ENCODE measurements at regions not wholly inside any gene's neighbourhood (a gene's known extent, or its start where the extent isn't known, plus 50 kb on each side); places are given as distances from the start of the nearest gene placed in this dataset.
"Not testable (repeated sequence)": the region's sequence is repeated elsewhere in the genome, so short reads cannot be mapped to it uniquely, and the experiment has no call there.

DNA sequence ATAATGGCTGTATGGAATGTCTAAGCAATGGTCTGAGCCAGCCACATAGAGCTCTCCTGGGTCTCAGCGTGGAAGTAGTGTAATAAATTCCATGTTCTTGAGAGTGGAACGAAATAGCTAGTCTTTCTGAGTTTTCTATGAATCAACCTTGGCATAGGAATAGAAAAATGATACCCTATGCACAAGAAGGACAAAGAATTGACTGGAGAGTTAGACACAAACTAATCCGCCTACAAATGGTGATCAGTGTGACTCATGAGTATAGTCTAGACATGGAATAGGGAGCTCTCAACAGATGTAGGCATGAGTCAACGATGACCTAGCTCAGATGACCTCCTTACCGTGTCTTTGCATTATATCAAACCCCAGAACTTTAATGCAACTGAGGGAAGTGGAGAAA, 256.8 kb upstream of the GRIN3A start:
- no peak for DNase-seq

DNA sequence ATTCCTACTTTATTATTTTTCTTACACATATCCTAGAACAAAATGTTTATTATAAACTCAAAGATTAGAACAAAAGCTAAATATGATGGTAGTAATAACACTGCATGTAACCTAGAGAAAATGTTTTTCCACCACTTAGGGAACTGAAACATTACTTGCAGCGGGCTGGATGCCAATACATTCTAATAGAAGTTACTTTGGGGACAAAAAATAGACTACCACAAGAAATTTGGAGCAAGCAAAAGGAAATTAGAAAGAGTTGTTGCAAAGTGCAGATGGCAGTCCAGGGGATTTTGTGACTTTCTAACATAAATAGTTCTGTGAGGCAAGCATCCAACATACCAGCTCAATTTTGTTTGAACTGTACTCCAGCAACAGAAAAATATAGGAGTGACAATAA, 255.3 kb upstream of the GRIN3A start:
- DNase-seq, result no peak

DNA sequence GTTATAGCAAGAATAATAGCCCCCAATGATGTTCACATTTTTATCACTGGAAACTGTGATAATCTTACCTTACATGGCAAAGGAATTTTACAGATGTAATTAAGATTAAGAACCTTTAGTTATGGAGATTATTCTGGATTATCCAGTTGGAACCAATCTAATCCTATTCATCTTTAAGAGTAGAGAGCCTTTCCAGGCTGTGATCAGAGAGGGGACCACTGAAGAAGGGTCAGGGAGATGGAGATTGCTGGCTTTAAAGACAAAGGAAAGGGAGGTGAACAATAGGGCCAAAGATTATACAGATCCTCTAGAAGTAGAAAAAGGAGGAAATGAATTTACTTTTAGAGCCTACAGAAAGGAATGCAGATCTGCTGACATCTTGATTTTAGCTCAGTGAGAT, 253.5 kb upstream of the GRIN3A start:
- DNase-seq, result no peak

DNA sequence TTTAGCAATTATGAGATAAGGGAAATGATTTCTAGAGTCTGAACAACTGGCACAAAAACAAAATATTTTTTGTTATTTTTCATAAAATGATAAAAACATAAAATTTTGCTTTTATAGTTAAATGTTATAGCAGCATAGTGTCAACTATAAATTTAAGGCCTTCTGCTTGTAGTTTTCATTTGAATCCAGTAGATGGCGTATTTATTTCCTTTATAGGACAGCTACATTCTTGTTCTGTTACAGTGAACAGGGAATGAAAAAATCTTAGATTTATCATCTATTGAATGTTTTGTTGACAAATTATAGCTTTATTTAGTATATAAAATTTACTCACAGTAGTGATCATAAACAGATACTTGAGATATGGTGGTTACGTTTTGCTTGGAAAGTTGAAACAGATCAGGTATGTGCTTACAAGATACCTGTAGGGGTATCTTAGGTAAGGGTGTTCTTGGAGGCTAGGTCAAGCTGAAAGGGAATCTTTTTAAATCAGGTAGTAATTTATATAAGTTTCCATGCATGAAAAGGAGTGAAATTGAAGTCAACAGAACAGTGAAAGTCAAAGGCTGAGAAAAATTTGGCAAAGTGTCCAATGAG, 239.3 kb upstream of the GRIN3A start:
- DNase-seq, result no peak

DNA sequence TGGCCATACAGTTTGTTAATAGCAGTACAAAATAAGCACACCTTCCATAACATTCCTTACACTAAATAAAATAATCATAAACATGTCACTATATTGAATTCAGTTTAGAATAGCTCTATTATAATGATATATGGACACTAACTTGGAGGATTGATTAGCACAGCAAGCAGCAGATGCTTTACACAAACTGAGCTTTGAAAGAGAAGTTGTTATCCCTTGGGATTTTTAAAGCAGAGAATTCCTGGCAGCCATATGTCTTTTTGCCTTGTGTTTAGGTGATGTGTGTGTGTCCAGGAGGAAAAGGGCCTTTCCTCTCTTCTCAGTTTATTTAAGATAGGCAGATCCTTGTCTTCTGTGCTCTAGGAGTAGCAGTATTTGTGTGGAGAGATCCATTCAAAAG, 232.2 kb upstream of the GRIN3A start:
- no peak for DNase-seq

DNA sequence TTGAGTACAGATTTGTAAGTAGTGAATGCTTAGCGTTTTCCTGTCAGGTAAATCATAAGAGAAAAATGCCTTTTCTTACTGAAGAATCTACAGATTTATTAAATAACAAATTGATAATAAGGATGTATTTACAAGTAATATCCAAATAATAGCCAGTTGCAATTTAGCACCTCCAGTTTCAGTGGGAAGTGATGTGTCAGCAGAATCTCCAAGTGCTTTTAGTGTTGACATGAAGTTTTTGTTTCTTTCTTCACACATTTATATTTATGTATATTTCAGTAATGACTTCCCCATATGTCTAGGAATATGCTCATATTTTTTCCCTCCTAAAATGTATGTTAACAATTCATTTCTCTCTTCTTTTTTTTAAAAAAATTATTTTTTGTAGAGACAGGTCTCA, 229.9 kb upstream of the GRIN3A start:
- DNase-seq, result no peak

DNA sequence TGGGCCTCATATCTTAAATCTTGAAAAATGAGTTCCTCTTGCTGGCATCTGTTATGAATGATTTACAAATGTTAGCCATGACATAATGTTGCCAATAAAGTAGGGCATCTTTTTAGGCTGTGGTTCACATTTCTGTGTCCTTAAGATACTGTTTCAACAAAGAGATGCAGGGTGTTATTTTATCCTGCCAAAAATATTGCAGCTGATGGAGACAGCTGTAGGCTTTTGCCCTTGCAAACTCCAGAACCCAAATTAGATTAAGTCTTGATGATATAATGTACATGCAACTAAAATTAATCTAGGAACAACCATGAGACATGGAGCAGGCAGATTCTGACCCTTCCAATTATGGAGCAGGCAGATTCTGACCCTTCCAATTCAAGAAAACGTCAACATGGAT, 228.2 kb upstream of the GRIN3A start:
- no peak for DNase-seq

DNA sequence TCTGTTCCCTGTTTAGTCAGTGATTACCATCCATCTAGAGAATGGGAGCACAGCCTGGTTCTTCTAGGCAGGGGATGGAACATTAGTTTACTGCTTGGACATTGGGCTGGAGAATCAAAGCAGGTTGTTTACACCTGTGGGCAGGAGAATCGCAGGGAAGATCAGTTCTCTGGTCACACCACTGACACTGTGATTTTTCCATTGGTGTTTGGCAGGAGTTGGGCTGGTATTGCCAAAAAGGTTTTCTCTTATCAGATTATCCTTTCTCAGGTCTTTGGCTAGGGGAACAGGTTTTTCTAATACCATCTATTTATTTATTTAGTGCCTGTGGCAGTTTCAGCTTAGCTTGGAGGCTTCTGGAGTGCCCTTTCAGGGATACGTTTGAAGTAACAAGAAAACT, 219.3 kb upstream of the GRIN3A start:
- DNase-seq, result no peak

DNA sequence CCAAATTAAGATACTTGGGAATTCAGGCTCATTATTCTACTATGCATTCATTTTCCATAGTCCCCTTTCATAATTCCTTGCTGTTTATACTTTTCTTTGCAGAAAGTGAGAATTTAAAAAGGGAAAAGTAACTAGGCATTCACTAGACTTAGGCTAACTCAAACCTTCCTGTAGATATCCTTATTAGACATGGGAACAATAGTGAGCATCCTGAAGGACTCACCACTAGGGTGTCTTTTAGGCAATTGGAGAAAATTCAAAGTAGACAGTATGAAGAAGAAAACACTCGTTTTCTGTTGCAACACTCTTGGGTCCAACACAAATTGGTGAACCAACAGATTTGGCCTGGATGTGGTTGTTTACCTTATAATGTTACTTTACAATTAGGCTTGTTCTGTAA, 213.2 kb upstream of the GRIN3A start:
- no peak for DNase-seq

DNA sequence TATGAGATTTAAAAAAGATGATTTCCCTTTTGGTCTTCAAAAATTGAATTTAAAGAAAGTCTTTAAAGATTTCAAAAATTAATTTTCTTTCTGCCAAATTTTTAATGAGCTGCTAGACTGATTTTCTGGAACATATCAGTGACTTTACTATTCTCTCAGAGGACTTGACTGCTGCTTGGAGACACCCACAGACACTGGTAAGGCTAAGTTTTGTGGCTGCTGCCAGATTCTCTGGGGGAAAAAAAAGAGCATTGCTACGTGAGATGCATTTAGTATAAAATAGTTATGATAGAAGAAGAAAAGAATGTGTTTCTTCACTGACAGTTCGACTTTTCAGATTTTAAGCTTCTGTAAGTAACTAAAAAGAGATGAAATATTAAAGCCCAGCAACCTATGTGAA, 193.3 kb upstream of the GRIN3A start:
- DNase-seq, result peak in 5 of 58 donors; percentile 0 to 25 (median 3)

DNA sequence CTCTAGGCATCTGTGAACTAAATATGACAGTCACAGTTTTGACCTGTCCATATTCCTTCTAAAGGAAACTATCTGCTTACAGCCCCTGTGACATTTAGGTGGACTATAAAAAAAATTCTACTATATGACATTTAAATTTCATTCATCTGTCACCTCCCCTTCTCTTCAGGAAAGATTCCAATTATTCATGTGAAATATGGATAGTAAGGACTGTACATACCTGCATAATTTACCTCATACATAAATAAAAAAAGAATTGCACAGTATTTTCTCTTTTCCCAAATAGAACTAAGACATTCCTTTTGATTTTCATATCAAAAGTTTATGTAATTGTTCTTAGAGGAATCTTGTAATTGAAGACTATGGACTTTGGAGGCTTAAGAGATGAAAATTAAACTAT, 192.3 kb upstream of the GRIN3A start:
- DNase-seq, result no peak

DNA sequence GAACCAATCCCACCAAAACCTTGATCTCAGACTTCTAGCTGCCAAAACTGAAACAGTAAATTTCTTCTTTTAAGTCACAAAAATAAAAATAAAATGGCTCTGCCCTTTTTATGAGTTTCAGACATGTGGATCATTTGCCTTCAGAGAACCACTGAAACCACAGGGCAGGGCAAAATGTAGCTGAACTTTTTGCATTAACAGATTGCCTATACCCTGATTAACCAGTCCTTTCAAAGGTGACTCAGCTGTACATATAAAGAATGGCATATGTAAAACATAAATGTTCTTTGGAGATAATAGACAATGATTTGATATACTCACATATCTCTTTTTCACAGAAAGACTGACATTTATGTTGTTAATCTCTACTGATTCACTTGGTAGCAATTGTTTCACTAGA, 187.1 kb upstream of the GRIN3A start:
- DNase-seq, result no peak

DNA sequence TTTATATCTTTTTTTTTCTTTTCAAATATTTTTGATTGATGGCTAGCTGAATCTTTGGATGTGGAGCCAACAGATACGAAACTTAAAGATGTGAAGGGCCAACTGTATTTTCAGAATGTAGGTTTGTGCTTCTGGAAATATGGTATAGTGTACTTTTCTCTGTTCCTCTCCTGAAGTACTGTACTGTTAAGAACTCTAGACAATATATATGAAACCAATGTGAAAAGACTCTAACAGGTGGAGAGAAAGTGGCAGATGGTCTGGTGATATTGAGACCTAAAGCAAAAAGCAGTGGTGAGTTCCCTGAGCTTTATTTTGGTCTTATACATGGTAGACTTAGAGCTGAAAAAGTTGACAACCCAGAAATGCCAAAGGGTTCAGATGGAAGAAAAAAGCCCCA, 185.0 kb upstream of the GRIN3A start:
- DNase-seq, result no peak

DNA sequence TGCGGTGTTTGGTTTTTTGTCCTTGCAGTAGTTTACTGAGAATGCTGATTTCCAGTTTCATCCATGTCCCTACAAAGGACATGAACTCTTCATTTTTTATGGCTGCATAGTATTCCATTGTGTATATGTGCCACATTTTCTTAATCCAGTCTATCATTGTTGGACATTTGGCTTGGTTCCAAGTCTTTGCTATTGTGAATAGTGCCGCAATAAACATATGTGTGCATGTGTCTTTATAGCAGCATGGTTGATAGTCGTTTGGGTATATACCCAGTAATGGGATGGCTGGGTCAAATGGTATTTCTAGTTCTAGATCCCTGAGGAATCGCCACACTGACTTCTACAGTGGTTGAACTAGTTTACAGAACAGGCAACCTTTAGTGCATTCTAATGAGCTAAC, 178.5 kb upstream of the GRIN3A start:
- not testable (repeated sequence) for DNase-seq

DNA sequence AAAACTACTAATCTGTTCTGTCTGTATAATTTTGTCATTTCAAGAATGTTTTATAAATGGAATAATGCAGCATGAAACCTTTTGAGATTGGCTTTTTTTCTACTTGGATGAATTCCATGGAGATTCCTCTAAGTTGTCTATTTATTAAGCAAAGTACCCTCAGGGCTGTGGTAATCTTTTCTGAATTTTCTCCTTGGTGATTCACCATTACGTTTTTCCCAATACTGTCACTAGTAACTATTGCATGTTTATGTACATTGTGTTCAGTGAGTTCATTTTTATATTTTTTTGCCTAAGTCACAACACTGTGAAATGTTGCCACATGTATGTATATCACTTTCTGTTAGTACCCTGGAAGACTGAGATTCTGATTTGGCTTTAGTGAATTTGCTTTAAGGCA, 177.0 kb upstream of the GRIN3A start:
- DNase-seq, result no peak

DNA sequence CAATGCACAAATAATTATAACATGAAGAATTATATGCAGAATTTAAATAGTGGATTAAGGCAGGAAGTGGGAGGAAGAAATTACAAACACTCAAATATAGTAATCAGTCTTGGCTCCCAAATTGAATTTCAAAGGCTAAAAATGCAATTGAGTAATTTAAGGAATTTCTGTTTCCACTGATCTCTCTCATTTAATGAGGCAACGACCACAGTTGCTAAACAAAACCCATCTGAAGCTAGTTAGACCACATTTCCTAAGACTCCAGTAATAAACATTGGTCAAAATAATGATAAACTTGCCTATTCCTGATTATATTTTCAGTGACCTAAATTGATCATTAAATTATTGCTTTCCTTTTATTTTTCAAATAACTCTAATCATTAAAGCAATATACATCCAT, 174.3 kb upstream of the GRIN3A start:
- no peak for DNase-seq

DNA sequence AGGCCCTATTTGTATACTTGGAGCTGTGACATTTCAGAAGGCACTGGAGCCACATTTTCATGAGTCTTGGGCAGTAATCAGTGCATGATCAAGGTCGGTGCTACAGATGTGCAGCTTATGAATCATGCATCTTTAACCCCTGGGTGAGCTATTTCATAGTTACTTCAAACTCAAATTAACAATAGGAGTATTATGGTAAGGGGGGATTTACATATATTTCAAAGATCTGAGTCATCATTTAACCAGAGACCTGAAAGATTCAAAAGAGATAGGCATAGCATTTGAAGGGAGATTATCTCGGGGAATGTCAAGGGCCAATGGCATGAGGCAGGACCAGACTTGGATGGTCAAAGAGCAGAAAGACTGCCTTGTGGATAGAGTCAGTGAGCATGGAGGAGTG, 169.0 kb upstream of the GRIN3A start:
- no peak for DNase-seq

DNA sequence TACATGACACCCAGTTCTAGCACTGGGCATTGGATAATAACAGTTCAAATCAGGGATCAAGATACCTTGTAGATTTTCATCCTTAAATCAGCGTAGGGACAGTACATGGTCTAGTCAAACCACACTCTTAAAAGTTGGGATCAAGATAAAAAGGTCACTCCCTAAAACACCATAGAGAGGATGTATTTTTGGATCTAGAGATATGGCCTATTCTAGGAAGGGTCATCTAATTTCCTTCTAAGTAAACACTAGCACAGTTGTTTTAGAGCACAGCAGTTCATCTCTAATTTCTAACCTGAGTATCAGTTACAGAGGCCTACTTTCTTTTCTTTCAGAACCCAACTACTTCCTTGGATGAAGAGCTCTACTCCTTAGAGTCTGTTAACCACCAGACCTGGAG, 166.4 kb upstream of the GRIN3A start:
- no peak for DNase-seq

DNA sequence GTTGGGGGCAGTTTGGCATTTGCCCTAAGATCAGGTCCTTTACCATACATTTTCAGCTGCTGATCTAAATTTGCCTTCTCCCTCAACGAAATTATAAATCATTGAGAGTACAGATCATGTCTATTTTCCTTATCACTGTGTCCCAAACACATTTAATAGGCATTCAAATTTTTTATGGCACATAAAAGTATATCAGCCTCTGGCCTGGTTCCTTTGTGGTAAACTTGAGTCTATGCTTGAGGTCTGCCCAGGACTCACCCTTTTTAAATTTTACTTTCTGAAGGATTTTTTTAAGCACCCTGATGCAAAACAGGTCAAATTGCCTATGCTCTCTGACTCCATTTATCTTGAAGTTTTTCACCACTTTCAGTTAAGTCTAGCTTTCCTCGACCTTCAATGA, 163.6 kb upstream of the GRIN3A start:
- DNase-seq, result no peak

DNA sequence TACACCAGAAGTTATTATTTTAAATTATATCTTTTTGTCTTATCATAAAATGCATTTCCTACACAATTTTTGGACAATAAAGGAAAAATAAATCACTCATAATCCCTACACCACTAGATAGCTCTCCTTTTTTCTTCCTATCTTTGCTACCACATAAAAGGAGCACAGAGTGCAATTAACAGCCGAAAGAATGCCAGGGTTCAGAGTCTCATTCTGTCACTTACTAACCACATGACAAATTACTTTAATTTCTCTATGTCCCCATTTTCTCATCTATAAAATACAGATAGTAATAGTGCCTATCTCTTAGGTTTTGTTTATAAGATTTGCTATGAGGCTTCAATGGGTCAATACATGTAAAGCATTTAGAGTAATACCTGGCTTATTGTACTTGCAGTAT, 158.7 kb upstream of the GRIN3A start:
- DNase-seq, result no peak

DNA sequence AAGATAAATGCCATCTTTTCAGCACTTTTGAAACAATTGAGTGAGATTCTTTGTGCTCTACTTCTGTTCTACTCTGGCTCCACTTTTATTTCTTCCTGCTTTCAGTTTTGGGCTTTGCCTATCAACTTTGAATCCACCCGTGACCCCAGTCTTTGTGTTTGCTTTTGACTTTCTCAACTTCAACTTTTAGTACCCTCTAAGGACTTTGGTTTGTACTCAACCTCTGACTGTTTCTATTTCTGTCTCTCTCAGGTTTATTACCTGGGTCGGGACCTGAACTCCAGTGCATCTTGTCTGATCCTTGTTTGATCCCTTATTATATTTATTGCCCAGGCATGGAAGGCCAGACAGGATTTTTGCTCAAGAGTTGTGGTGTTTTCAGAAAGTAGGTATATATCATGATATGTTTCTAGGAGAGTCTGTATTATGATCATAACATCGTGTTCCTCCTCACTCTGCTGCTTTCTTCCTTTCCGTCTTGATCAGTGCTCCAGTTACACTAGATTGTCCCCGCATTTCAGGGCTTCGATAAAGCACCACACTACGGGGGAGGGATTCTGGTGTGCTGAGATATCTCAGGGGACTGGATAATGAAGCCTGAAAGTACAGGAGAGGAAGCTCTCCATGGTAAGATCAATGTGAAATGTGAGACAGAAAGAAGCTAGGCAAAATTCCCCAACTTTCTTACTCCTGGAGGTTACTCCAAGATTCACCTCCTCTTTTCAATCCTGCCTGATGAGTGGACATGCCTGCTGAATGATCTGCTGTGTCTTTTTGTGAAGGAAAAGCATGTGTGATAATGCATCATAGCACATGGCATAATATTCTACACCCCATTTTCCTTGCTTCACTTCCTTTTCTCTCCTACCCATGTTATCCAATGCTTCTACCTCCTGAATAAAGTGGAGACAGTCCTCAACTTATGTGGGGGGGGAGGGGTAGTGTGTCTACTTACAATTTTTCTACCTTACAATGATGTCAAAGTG, 155.5 kb upstream of the GRIN3A start:
- DNase-seq, result no peak

DNA sequence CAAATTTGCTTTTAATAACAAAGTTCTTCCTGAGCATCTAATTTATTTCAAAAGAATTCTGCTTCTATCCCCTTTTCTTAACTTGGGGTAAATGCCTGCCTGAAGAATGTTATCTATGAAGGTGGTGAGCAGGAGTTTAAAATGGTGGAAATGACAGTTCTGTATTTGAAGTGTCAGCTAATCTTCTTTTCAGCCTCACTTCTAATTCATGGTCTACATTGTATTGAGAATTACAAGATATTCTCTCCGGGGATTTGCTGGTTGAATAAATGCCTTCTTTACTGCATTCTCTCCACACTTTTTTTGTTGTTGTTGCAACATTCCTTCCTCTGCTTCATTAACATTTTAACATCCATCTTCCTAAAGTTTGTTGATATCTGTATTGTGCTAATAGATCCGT, 143.1 kb upstream of the GRIN3A start:
- DNase-seq, result no peak

DNA sequence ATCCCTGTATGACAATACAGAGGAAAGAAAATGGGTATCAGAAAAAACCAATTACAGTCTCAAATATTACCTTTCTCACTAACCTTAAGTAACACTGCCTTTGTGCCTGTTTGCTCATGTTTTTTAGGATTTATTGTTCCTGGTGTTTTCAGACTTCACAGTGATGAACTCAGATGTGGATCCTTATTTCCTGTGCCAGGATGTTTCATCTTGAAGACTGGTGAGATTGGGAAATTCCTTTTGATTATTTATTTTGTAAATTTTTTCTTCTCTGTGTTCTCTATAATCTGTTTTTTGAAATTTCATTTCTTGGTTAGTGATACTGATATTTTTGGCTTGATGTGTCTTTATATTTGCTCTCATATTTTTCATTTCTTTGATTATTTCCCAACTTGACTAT, 142.4 kb upstream of the GRIN3A start:
- no peak for DNase-seq

All from anterior cingulate cortex (tissue), 58 donors.